OCI-LY1 (cell line): ENCODE measurements at regions not wholly inside any gene's neighbourhood (a gene's known extent, or its start where the extent isn't known, plus 50 kb on each side); places are given as distances from the start of the nearest gene placed in this dataset.

Source experiments
- H2AFZ ChIP-seq: fragments of 200-600 bp; sonication (generic), shearing (Covaris generic); 2 replicates; pipeline ENCODE4 v1.6.0; 2014; ENCODE audit warnings: antibody characterized with exemption, mild to moderate bottlenecking, low read length
- H3F3A ChIP-seq: fragments of 200-600 bp; sonication (generic), shearing (Covaris generic); 2 replicates; pipeline ENCODE4 v1.6.0; 2014; ENCODE audit warnings: mild to moderate bottlenecking, antibody characterized with exemption, low read length, moderate library complexity; ENCODE audit not compliant: insufficient read depth
- H3K27ac ChIP-seq: fragments of 200-600 bp; sonication (generic); 2 replicates; pipeline ENCODE4 v1.5.1; 2014; ENCODE audit warnings: low read length, mixed run types, mild to moderate bottlenecking, low read depth; ENCODE audit not compliant: poor library complexity, severe bottlenecking
- H3K27me3 ChIP-seq: fragments of 200-600 bp; sonication (generic); 2 replicates; pipeline ENCODE4 v1.6.0; 2014; ENCODE audit warnings: antibody characterized with exemption, mild to moderate bottlenecking, low read length, moderate library complexity; ENCODE audit not compliant: insufficient read depth
- H3K36me3 ChIP-seq: fragments of 200-600 bp; sonication (generic); 2 replicates; pipeline ENCODE4 v1.6.1; 2014; ENCODE audit warnings: mild to moderate bottlenecking, antibody characterized with exemption, low read length, moderate library complexity, mixed read lengths; ENCODE audit not compliant: insufficient read depth
- H3K4me1 ChIP-seq: fragments of 200-600 bp; sonication (generic); 2 replicates; pipeline ENCODE4 v1.5.1; 2014; ENCODE audit warnings: mild to moderate bottlenecking, low read length, moderate library complexity; ENCODE audit not compliant: insufficient read depth, severe bottlenecking
- H3K4me2 ChIP-seq: fragments of 200-600 bp; sonication (generic), shearing (Covaris generic); 2 replicates; pipeline ENCODE4 v1.6.1; 2014; ENCODE audit warnings: low read length
- H3K4me3 ChIP-seq: fragments of 200-600 bp; sonication (generic); 2 replicates; pipeline ENCODE4 v1.5.1; 2014; ENCODE audit warnings: low read length, low read depth, mild to moderate bottlenecking, mixed read lengths; ENCODE audit not compliant: poor library complexity, severe bottlenecking
- H3K79me2 ChIP-seq: fragments of 200-600 bp; shearing (Covaris generic); 2 replicates; pipeline ENCODE4 v1.6.1; 2016; ENCODE audit warnings: mixed run types, low read length, mixed read lengths; ENCODE audit not compliant: insufficient read depth
- H3K9ac ChIP-seq: fragments of 200-600 bp; sonication (generic), shearing (Covaris generic); 2 replicates; pipeline ENCODE4 v1.6.1; 2014; ENCODE audit warnings: mild to moderate bottlenecking, low read length, mixed read lengths
- H3K9me2 ChIP-seq: fragments of 200-600 bp; sonication (generic), shearing (Covaris generic); 2 replicates; pipeline ENCODE4 v1.6.1; 2014; ENCODE audit warnings: low read depth, mild to moderate bottlenecking, low read length, mixed read lengths
- H3K9me3 ChIP-seq: fragments of 200-600 bp; shearing (Covaris generic); 2 replicates; pipeline ENCODE4 v1.6.1; 2014; ENCODE audit warnings: low read length, mixed read lengths
- H4K20me1 ChIP-seq: fragments of 200-600 bp; sonication (generic), shearing (Covaris generic); 2 replicates; pipeline ENCODE4 v1.6.0; 2016; ENCODE audit warnings: mild to moderate bottlenecking, low read length; ENCODE audit not compliant: insufficient read depth
- EZH2 ChIP-seq: fragments of 200-600 bp; sonication (generic), shearing (Covaris generic); IDR thresholded peaks from 2 replicates; pipeline ENCODE4 v1.8.0; 2017; ENCODE audit warnings: borderline replicate concordance, mixed run types, mild to moderate bottlenecking, antibody characterized with exemption, low read length, moderate library complexity, mixed read lengths
- TF ChIP-seq, protein P1 (sequence below): fragments of 200-600 bp; sonication (generic), shearing (Covaris generic); IDR thresholded peaks from 2 replicates; pipeline ENCODE4 v1.5.1; 2017; ENCODE audit warnings: mild to moderate bottlenecking, antibody characterized with exemption, low read length, moderate library complexity, mixed read lengths

DNA sequence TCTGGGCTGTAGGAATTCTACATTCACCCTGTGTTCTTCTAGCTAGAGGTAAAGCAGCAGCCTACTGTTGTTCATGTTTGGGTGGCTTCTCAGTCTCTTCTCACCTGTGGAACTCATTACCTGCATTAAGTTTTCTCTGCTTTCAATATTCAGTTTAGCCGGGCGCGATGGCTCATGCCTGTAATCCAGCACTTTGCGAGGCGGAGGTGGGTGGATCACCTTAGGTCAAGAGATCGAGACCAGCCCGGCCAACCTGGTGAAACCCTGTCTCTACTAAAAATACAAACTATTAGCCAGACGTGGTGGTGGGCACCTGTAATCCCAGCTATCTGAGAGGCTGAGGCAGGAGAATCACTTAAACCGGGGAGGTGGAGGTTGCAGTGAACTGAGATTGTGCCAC lies 139.8 kb upstream of the UBE2E3 start:
- H3K4me3 ChIP-seq: no peak overlapping the region
- TF ChIP-seq, protein P1, sequence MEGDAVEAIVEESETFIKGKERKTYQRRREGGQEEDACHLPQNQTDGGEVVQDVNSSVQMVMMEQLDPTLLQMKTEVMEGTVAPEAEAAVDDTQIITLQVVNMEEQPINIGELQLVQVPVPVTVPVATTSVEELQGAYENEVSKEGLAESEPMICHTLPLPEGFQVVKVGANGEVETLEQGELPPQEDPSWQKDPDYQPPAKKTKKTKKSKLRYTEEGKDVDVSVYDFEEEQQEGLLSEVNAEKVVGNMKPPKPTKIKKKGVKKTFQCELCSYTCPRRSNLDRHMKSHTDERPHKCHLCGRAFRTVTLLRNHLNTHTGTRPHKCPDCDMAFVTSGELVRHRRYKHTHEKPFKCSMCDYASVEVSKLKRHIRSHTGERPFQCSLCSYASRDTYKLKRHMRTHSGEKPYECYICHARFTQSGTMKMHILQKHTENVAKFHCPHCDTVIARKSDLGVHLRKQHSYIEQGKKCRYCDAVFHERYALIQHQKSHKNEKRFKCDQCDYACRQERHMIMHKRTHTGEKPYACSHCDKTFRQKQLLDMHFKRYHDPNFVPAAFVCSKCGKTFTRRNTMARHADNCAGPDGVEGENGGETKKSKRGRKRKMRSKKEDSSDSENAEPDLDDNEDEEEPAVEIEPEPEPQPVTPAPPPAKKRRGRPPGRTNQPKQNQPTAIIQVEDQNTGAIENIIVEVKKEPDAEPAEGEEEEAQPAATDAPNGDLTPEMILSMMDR: no peak
- TF ChIP-seq EZH2: no peak

DNA sequence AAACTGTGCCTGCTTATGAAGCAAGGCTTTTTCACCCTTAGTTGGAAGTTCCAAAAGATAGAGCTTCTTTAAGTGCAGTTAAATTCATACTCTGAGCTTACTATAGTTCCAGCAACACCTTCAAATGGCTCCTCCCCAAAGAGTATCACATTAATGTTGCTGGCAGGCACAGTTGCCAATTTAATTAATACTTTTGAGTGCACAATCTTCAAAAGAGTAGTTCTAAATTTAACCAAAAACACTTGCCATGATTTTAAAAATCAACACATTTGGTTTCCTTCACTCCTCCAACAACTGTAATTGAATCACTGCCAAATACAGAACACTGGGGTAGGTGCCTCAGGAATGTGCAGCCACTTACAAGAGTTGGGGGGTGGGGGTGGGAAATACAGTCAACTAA lies 150.6 kb upstream of the UBE2E3 start:
- H2AFZ ChIP-seq: no peak overlapping the region

More for the DNA sequence above, 139.8 kb upstream of the UBE2E3 start:
- no peaks in the 10 kb centered on the region for H3F3A ChIP-seq
- no peaks in the 10 kb centered on the region for H3K79me2 ChIP-seq
- no peaks in the 10 kb centered on the region for H3K27me3 ChIP-seq
- no peaks in the 10 kb centered on the region for H3K36me3 ChIP-seq
- H3K4me1 ChIP-seq: no peaks in the 10 kb centered on the region
- H3K9ac ChIP-seq: no peak overlapping the region
- H2AFZ ChIP-seq: no peak overlapping the region
- H4K20me1 ChIP-seq: no peaks in the 10 kb centered on the region
- no peak overlapping the region for H3K27ac ChIP-seq
- no peak overlapping the region for H3K4me2 ChIP-seq
- H3K9me3 ChIP-seq: no peaks in the 10 kb centered on the region
- H3K9me2 ChIP-seq: no peaks in the 10 kb centered on the region

DNA sequence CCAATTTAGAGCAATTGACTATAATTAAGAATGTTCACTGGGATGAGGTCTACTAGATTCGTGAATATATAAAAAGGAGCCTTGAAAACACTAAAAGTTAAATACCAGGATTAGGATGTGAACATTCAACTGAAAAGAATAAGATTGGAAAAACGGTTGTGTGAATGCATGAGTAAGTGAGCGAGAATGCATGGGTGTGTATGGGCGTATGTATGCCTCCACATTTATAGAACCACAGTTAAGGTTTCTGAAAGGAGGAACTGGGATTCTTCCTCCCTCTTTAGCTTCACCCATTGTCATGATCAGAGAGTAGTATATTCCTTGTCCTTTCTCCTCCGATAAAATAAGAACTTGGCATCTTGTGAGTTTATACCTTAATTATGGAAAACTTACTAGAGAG lies 151.1 kb upstream of the UBE2E3 start:
- Histone ChIP-seq H2AFZ (no peak overlapping the region), H3F3A (no peaks in the 10 kb centered on the region), H3K9ac (no peak overlapping the region), H3K4me1 (no peaks in the 10 kb centered on the region), H3K9me2 (no peaks in the 10 kb centered on the region), H3K27me3 (no peaks in the 10 kb centered on the region), H3K4me2 (no peak overlapping the region), H3K36me3 (no peaks in the 10 kb centered on the region), H3K9me3 (no peaks in the 10 kb centered on the region), H3K27ac (no peak overlapping the region), H4K20me1 (no peaks in the 10 kb centered on the region), H3K4me3 (no peak overlapping the region), H3K79me2 (no peaks in the 10 kb centered on the region)
- TF ChIP-seq, protein P1: no peak
- no peak for TF ChIP-seq EZH2

More for the DNA sequence above, 150.6 kb upstream of the UBE2E3 start:
- Histone ChIP-seq H3K4me3 (no peak overlapping the region), H3K9ac (no peak overlapping the region), H3F3A (no peaks in the 10 kb centered on the region), H3K79me2 (no peaks in the 10 kb centered on the region), H3K9me2 (no peaks in the 10 kb centered on the region), H3K27me3 (no peaks in the 10 kb centered on the region), H3K36me3 (no peaks in the 10 kb centered on the region), H3K27ac (no peak overlapping the region), H3K4me1 (no peaks in the 10 kb centered on the region), H3K9me3 (no peaks in the 10 kb centered on the region), H4K20me1 (no peaks in the 10 kb centered on the region), H3K4me2 (no peak overlapping the region)
- no peak for TF ChIP-seq EZH2

DNA sequence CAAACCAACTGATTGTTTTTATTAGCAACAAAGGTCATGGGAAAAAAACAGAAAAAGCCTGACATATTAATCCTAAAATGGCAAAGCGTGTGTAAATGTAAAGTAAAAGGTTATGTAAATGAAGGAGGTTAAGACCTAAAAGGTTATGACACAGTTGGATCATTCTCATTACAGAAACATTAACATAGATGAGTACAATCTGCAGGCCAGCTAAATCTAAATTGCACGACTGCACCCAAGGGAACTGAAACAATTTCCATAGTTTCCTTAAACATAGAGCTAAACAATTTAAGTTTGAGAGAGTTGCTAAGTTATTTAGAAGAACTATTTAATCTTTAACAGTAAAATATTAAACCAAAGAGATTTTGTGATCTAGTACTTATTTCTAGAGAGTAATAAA lies 151.6 kb upstream of the UBE2E3 start:
- Histone ChIP-seq H3K9me3 (no peaks in the 10 kb centered on the region), H4K20me1 (no peaks in the 10 kb centered on the region), H3K27me3 (no peaks in the 10 kb centered on the region), H3K4me3 (no peak overlapping the region), H3K27ac (no peak overlapping the region), H3K79me2 (no peaks in the 10 kb centered on the region), H3K9me2 (no peaks in the 10 kb centered on the region), H3K4me1 (no peaks in the 10 kb centered on the region), H3K9ac (no peak overlapping the region), H3K4me2 (no peak overlapping the region), H3K36me3 (no peaks in the 10 kb centered on the region), H2AFZ (no peak overlapping the region), H3F3A (no peaks in the 10 kb centered on the region)
- TF ChIP-seq, protein P1: no peak
- TF ChIP-seq EZH2: no peak
